ENCODE measurements at regions not wholly inside any gene's neighbourhood (a gene's known extent, or its start where the extent isn't known, plus 50 kb on each side); places are given as distances from the start of the nearest gene placed in this dataset.

GRCh38 chr6:97849390-97849789 lies 566.4 kb upstream of the MMS22L start:
- no peak for DNase-seq (ENCODE audit: low spot score in 2 of 2)
- H3K4me3 ChIP-seq = no peak overlapping the region
- no peaks in the 10 kb centered on the region for H3K4me1 ChIP-seq
- no peaks in the 10 kb centered on the region for H3K27me3 ChIP-seq
- H3K27ac ChIP-seq = no peak overlapping the region
- no peaks in the 10 kb centered on the region for H3K36me3 ChIP-seq
- intact Hi-C loops (cut with DNase I) = no loop called here
- no peak for TF ChIP-seq CTCF (IDR thresholded peaks at IDR 0.05)
- no peaks in the 10 kb centered on the region for H3K9me3 ChIP-seq

GRCh38 chr6:97850458-97851212 lies 567.6 kb upstream of the MMS22L start:
- TF ChIP-seq CTCF (IDR thresholded peaks at IDR 0.05) = no peak
- no peaks in the 10 kb centered on the region for H3K9me3 ChIP-seq
- no peaks in the 10 kb centered on the region for H3K36me3 ChIP-seq
- H3K4me1 ChIP-seq = no peaks in the 10 kb centered on the region
- intact Hi-C loops (cut with DNase I) = no loop called here
- H3K4me3 ChIP-seq = no peak overlapping the region
- DNase-seq (ENCODE audit: low spot score in 2 of 2) = no peak
- no peak overlapping the region for H3K27ac ChIP-seq
- no peaks in the 10 kb centered on the region for H3K27me3 ChIP-seq

- Histone ChIP-seq H3K27ac (no peak overlapping the region), H3K36me3 (no peaks in the 10 kb centered on the region), H3K27me3 (no peaks in the 10 kb centered on the region), H3K4me1 (no peaks in the 10 kb centered on the region), H3K4me3 (no peak overlapping the region), H3K9me3 (no peaks in the 10 kb centered on the region)
- intact Hi-C loops (cut with DNase I) = no loop called here
- TF ChIP-seq CTCF (IDR thresholded peaks at IDR 0.05) = no peak
- DNase-seq (ENCODE audit: low spot score in 2 of 2) = no peak
Observed at GRCh38 chr6:97863697-97864096, 580.7 kb upstream of the MMS22L start.

GRCh38 chr6:97864366-97864765 lies 581.4 kb upstream of the MMS22L start:
- H3K36me3 ChIP-seq = no peaks in the 10 kb centered on the region
- no peaks in the 10 kb centered on the region for H3K4me1 ChIP-seq
- no peak for DNase-seq (ENCODE audit: low spot score in 2 of 2)
- intact Hi-C loops (cut with DNase I) = no loop called here
- TF ChIP-seq CTCF (IDR thresholded peaks at IDR 0.05) = no peak
- no peak overlapping the region for H3K4me3 ChIP-seq
- no peak overlapping the region for H3K27ac ChIP-seq
- H3K27me3 ChIP-seq = no peaks in the 10 kb centered on the region
- no peaks in the 10 kb centered on the region for H3K9me3 ChIP-seq

GRCh38 chr6:97864826-97865225 lies 581.8 kb upstream of the MMS22L start:
- TF ChIP-seq CTCF (IDR thresholded peaks at IDR 0.05) = no peak
- Histone ChIP-seq H3K4me1 (no peaks in the 10 kb centered on the region), H3K27me3 (no peaks in the 10 kb centered on the region), H3K4me3 (no peak overlapping the region), H3K27ac (no peak overlapping the region), H3K9me3 (no peaks in the 10 kb centered on the region), H3K36me3 (no peaks in the 10 kb centered on the region)
- intact Hi-C loops (cut with DNase I) = no loop called here
- DNase-seq (ENCODE audit: low spot score in 2 of 2) = no peak

GRCh38 chr6:97865612-97866011 lies 582.6 kb upstream of the MMS22L start:
- Histone ChIP-seq H3K4me3 (no peak overlapping the region), H3K27ac (no peak overlapping the region), H3K27me3 (no peaks in the 10 kb centered on the region), H3K4me1 (no peaks in the 10 kb centered on the region), H3K9me3 (no peaks in the 10 kb centered on the region), H3K36me3 (no peaks in the 10 kb centered on the region)
- no peak for DNase-seq (ENCODE audit: low spot score in 2 of 2)
- intact Hi-C loops (cut with DNase I) = no loop called here
- TF ChIP-seq CTCF (IDR thresholded peaks at IDR 0.05) = no peak
